HCT116 (cell line): ENCODE measurements at regions not wholly inside any gene's neighbourhood (a gene's known extent, or its start where the extent isn't known, plus 50 kb on each side); places are given as distances from the start of the nearest gene placed in this dataset.

Source experiments
- ATAC-seq: fragments of 200-7000 bp; cut with Tn5 transposase; 2 replicates; pipeline ENCODE4 v1.9.1; 2020; ENCODE audit warnings: mild to moderate bottlenecking, moderate library complexity
- BruUV-seq: library from RNA; stranded (reverse); fragments of 400-500 nt; replicated peaks from 2 replicates; lab custom pipeline; 2021; lab: Mats Ljungman, UMichigan
- CTCF ChIA-PET: fragments of 300-600 bp; sonication (Branson Sonifier 250); formaldehyde crosslinking; loops from one replicate; lab custom pipeline; 2021; ENCODE audit warnings: antibody characterized with exemption; lab: Charles Lee
- POLR2A ChIA-PET: fragments of 300-600, 350-600 bp; sonication (Branson Sonifier 250); formaldehyde crosslinking; loops from one replicate; lab custom pipeline; 2021; ENCODE audit warnings: antibody characterized with exemption; lab: Charles Lee
- RAD21 ChIA-PET, 2 experiments: fragments of 300-600 bp; sonication (Branson Sonifier 250); formaldehyde crosslinking; loops; one replicate each; lab custom pipeline; 2023; ENCODE audit warnings: low total read pairs in 2 of 2; ENCODE audit not compliant: uncharacterized antibody in 2 of 2, unreplicated experiment in 2 of 2, low non-redundant PET in 1 of 2; lab: Charles Lee
- DNase-seq: peaks from one replicate; pipeline ENCODE4 v3.0.0-alpha.2; 2010; ENCODE audit warnings: low read depth, low spot score
- H2AFZ ChIP-seq: fragments of 200-600 bp; shearing (Covaris generic), sonication (generic); 2 replicates; pipeline ENCODE4 v1.6.1; 2017; ENCODE audit warnings: low read depth, mixed run types, mixed read lengths, antibody characterized with exemption, low read length; ENCODE audit not compliant: poor library complexity, severe bottlenecking
- H3K27ac ChIP-seq: 2 replicates; pipeline ENCODE4 v1.5.1; 2012; ENCODE audit warnings: low read depth, low read length
- H3K27me3 ChIP-seq: fragments of 200-600 bp; sonication (generic); 2 replicates; pipeline ENCODE4 v1.6.1; 2016; ENCODE audit warnings: mixed run types, low read length, mixed read lengths; ENCODE audit not compliant: insufficient read depth
- H3K36me3 ChIP-seq, 2 experiments: fragments of 200-500 bp in 1 of 2; fragments of 200-600 bp in 1 of 2; sonication (Bioruptor generic) in 1 of 2; sonication (generic) in 1 of 2; 2 replicates each; pipeline versions ENCODE4 v1.5.1 to v1.6.1; 2014 to 2016; ENCODE audit warnings: low read length in 2 of 2, inconsistent platforms in 1 of 2, mixed read lengths in 1 of 2, mixed run types in 1 of 2; ENCODE audit not compliant: insufficient read depth in 2 of 2, control insufficient read depth in 1 of 2
- H3K4me1 ChIP-seq, 2 experiments: fragments of 200-600 bp in 1 of 2; sonication (generic) in 1 of 2; 2 replicates each; pipeline versions ENCODE4 v1.5.1 to v1.6.1; 2012 to 2017; ENCODE audit warnings: low read length in 2 of 2, inconsistent platforms in 1 of 2, mild to moderate bottlenecking in 1 of 2, mixed read lengths in 1 of 2, mixed run types in 1 of 2, moderate library complexity in 1 of 2; ENCODE audit not compliant: insufficient read depth in 2 of 2, control insufficient read depth in 1 of 2
- H3K4me2 ChIP-seq: fragments of 200-600 bp; sonication (generic); 2 replicates; pipeline ENCODE4 v1.6.1; 2017; ENCODE audit warnings: mixed run types, low read length, mixed read lengths
- H3K4me3 ChIP-seq, 2 experiments: fragments of 200-600 bp in 1 of 2; sonication (generic) in 1 of 2; replicated peaks in 1 of 2; 2 replicates each; pipeline ENCODE4 v1.5.1; 2011 to 2016; ENCODE audit warnings: low read length in 2 of 2, control low read depth in 1 of 2, low read depth in 1 of 2, mild to moderate bottlenecking in 1 of 2, mixed read lengths in 1 of 2, mixed run types in 1 of 2
- H3K79me2 ChIP-seq: fragments of 200-600 bp; sonication (generic); 2 replicates; pipeline ENCODE4 v1.6.1; 2017; ENCODE audit warnings: mild to moderate bottlenecking, mixed run types, low read length, moderate library complexity, mixed read lengths; ENCODE audit not compliant: insufficient read depth
- H3K9ac ChIP-seq: fragments of 200-600 bp; sonication (generic); 2 replicates; pipeline ENCODE4 v1.6.1; 2016; ENCODE audit warnings: low read length, mixed read lengths
- H3K9me2 ChIP-seq: fragments of 200-600 bp; sonication (generic), shearing (Covaris generic); 2 replicates; pipeline ENCODE4 v1.6.1; 2017; ENCODE audit warnings: mixed run types, mild to moderate bottlenecking, moderate library complexity; ENCODE audit not compliant: insufficient read depth
- H3K9me3 ChIP-seq, 2 experiments: fragments of 200-500 bp in 1 of 2; fragments of 200-600 bp in 1 of 2; sonication (Bioruptor generic) in 1 of 2; sonication (generic) in 1 of 2; 2 replicates each; pipeline ENCODE4 v1.6.1; 2014 to 2017; ENCODE audit warnings: low read length in 2 of 2, mixed read lengths in 2 of 2, inconsistent platforms in 1 of 2, low read depth in 1 of 2, mild to moderate bottlenecking in 1 of 2, mixed run types in 1 of 2, moderate library complexity in 1 of 2; ENCODE audit not compliant: control insufficient read depth in 1 of 2, insufficient read depth in 1 of 2
- H4K20me1 ChIP-seq: fragments of 200-600 bp; sonication (generic), shearing (Covaris generic); 2 replicates; pipeline ENCODE4 v1.6.1; 2017; ENCODE audit warnings: mixed run types, mild to moderate bottlenecking, moderate library complexity; ENCODE audit not compliant: insufficient read depth
- CBX3 ChIP-seq: IDR thresholded peaks from 2 replicates; pipeline ENCODE4 v1.6.1; 2012; ENCODE audit warnings: low read depth
- CEBPB ChIP-seq: IDR thresholded peaks from 2 replicates; pipeline ENCODE4 v1.6.1; 2012; ENCODE audit warnings: low read depth
- EGR1 ChIP-seq: IDR thresholded peaks from 2 replicates; pipeline ENCODE4 v1.6.1; 2012; ENCODE audit warnings: low read depth
- ELF1 ChIP-seq: IDR thresholded peaks from 2 replicates; pipeline ENCODE4 v1.6.1; 2012; ENCODE audit warnings: low read depth, borderline replicate concordance
- JUND ChIP-seq: IDR thresholded peaks from 2 replicates; pipeline ENCODE4 v1.6.1; 2012
- MAX ChIP-seq: IDR thresholded peaks from 2 replicates; pipeline ENCODE4 v1.6.1; 2012
- POLR2A ChIP-seq: IDR thresholded peaks from 2 replicates; pipeline ENCODE4 v1.7.0; 2011; ENCODE audit warnings: borderline replicate concordance; ENCODE audit not compliant: insufficient read depth, insufficient read length; ENCODE audit errors: extremely low read depth
- POLR2AphosphoS5 ChIP-seq: IDR thresholded peaks from 2 replicates; pipeline ENCODE4 v1.6.1; 2011; ENCODE audit warnings: mild to moderate bottlenecking, low read depth, low read length, moderate library complexity
- RAD21 ChIP-seq: IDR thresholded peaks from 2 replicates; pipeline ENCODE4 v1.6.1; 2012; ENCODE audit warnings: low read depth, mild to moderate bottlenecking
- SP1 ChIP-seq: IDR thresholded peaks from 2 replicates; pipeline ENCODE4 v1.6.1; 2012; ENCODE audit warnings: low read depth
- SRF ChIP-seq: IDR thresholded peaks from 2 replicates; pipeline ENCODE4 v1.6.1; 2012; ENCODE audit warnings: low read depth
- TCF7L2 ChIP-seq: IDR thresholded peaks from 2 replicates; pipeline ENCODE4 v1.7.0; 2011; ENCODE audit warnings: borderline replicate concordance, inconsistent platforms; ENCODE audit not compliant: insufficient read depth, insufficient read length; ENCODE audit errors: extremely low read depth
- intact Hi-C: fragments of 100-400 bp; cut with micrococcal nuclease; formaldehyde crosslinking; loops from 2 replicates; pipeline ENCODE4 v1.10.0; 2022
- TF ChIP-seq, protein P1 (sequence below): IDR thresholded peaks from 2 replicates; pipeline ENCODE4 v1.6.1; 2011; ENCODE audit warnings: mild to moderate bottlenecking, low read length, moderate library complexity; ENCODE audit not compliant: insufficient replicate concordance; ENCODE audit errors: extremely low read depth

- TF ChIP-seq CBX3 (no peak), TCF7L2 (no peak), RAD21 (no peak), CEBPB (no peak), EGR1 (no peak)
- TF ChIP-seq, protein P1, sequence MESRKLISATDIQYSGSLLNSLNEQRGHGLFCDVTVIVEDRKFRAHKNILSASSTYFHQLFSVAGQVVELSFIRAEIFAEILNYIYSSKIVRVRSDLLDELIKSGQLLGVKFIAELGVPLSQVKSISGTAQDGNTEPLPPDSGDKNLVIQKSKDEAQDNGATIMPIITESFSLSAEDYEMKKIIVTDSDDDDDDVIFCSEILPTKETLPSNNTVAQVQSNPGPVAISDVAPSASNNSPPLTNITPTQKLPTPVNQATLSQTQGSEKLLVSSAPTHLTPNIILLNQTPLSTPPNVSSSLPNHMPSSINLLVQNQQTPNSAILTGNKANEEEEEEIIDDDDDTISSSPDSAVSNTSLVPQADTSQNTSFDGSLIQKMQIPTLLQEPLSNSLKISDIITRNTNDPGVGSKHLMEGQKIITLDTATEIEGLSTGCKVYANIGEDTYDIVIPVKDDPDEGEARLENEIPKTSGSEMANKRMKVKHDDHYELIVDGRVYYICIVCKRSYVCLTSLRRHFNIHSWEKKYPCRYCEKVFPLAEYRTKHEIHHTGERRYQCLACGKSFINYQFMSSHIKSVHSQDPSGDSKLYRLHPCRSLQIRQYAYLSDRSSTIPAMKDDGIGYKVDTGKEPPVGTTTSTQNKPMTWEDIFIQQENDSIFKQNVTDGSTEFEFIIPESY, result no peak
Observed at GRCh38 chr11:97019754-97020153, 629.9 kb downstream of the JRKL start (continued).

DNA sequence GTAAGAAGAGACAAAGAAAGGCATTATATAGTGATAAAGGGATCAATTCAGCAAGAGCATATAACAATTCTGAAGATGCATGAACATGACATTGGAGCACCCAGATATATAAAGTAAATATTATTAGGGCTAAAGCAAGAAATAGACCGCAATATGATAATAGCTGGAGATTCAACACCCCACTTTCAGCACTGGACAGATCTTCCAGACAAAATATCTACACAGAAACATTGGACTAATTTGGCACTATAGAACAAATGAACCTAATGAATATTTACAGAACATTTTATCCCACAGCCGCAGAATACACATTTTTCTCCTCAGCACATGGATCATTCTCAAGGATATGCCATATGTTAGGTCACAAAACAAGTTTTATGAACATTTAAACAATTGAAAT is 633.1 kb downstream of the JRKL start:
- Histone ChIP-seq H3K79me2 (no peaks in the 10 kb centered on the region), H3K4me2 (no peak overlapping the region), H4K20me1 (no peaks in the 10 kb centered on the region), H3K36me3 (no peaks in the 10 kb centered on the region), H3K9ac (no peak overlapping the region), H2AFZ (no peak overlapping the region), H3K4me1 (no peaks in the 10 kb centered on the region), H3K9me2 (no peaks in the 10 kb centered on the region), H3K27ac (no peak overlapping the region), H3K9me3 (peaks cover 3 to 19% of the 10 kb centered on the region in 2 experiments; a peak in 2 of 4 replicates), H3K27me3 (no peaks in the 10 kb centered on the region), H3K4me3 (no peak overlapping the region)
- TF ChIP-seq MAX (no peak), JUND (no peak), POLR2AphosphoS5 (no peak), SRF (no peak), ELF1 (no peak), SP1 (no peak), POLR2A (no peak)
- intact Hi-C loops, result no loop called here
- CTCF ChIA-PET, result no interaction called here
- RAD21 ChIA-PET, result no interaction called here
- DNase-seq (no peak), ATAC-seq (no peak)
- POLR2A ChIA-PET, result no interaction called here
- BruUV-seq, result no TSS peak
